ENCODE measurements at regions not wholly inside any gene's neighbourhood (a gene's known extent, or its start where the extent isn't known, plus 50 kb on each side); places are given as distances from the start of the nearest gene placed in this dataset.

DNA sequence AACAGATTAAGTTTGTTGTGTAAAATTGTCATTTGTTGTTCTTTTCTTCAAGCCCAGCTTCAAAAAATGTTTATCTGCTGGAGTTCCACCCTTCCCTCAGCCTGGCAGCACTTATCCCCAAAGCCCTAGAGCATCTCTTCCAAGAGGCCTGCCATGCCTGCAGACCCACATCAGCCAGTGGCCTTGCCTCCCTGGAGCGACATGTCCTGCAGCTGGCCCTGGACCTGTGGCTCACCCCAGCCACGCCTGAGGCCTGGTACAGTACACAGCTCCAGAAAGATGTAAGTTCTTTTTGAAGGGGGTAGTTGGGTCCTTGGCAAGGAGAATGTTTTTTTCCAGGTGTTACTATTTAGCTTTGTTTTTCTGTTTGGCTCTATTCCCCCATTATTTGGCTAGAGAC, 124.8 kb downstream of the CD164 start:
- Histone ChIP-seq H3K4ac (ENCODE audit: low read depth in 1 of 2, low read length in 2 of 2) (no peak overlapping the region), H3K27me3 (ENCODE audit: control insufficient read depth in 1 of 2, insufficient read depth in 1 of 2, low read length in 2 of 2) (no peaks in the 10 kb centered on the region), H3K9ac (ENCODE audit: low read length) (no peak overlapping the region), H2BK12ac (ENCODE audit: low read length in 2 of 2) (no peak overlapping the region), H3K79me1 (replicated peaks; ENCODE audit: low read length, poor library complexity, severe bottlenecking) (no peaks in the 10 kb centered on the region), H4K91ac (ENCODE audit: low read length) (no peak overlapping the region), H3K9me3 (ENCODE audit: control insufficient read depth, low read length) (no peaks in the 10 kb centered on the region), H2BK15ac (ENCODE audit: low read depth, poor library complexity, severe bottlenecking) (no peak overlapping the region), H3K4me3 (ENCODE audit: insufficient read depth in 1 of 2, low read depth in 1 of 2, low read length in 2 of 2) (no peak overlapping the region), H4K8ac (ENCODE audit: low read length) (no peak overlapping the region), H2AK5ac (ENCODE audit: low read length, severe bottlenecking) (peak overlapping the region; percentile 99), H3K36me3 (ENCODE audit: control insufficient read depth in 1 of 2, insufficient read depth in 2 of 2, low read depth in 1 of 2, low read length in 2 of 2) (no peaks in the 10 kb centered on the region), H3K4me1 (ENCODE audit: control insufficient read depth, insufficient read depth, low read depth, low read length) (peaks cover 13% of the 10 kb centered on the region), H2BK5ac (ENCODE audit: low read depth, low read length, poor library complexity, severe bottlenecking) (no peak overlapping the region), H2AFZ (ENCODE audit: low read depth, low read length) (no peak overlapping the region), H3K27ac (ENCODE audit: low read length, poor library complexity, severe bottlenecking) (no peak overlapping the region), H3K4me2 (ENCODE audit: low read length, poor library complexity, severe bottlenecking) (no peak overlapping the region), H3K23ac (ENCODE audit: low read length in 2 of 2) (peak overlapping the region in 1 of 2 experiments; percentile 34), H3K18ac (ENCODE audit: low read depth in 1 of 2, low read length in 2 of 2) (peak overlapping the region in 1 of 2 experiments; percentile 28), H2BK120ac (ENCODE audit: low read depth, low read length) (no peak overlapping the region), H3K14ac (ENCODE audit: low read length in 2 of 2) (no peak overlapping the region)
- no peak for DNase-seq
- 96% methylated on average over 2 of the region's 2 CpGs for WGBS

DNA sequence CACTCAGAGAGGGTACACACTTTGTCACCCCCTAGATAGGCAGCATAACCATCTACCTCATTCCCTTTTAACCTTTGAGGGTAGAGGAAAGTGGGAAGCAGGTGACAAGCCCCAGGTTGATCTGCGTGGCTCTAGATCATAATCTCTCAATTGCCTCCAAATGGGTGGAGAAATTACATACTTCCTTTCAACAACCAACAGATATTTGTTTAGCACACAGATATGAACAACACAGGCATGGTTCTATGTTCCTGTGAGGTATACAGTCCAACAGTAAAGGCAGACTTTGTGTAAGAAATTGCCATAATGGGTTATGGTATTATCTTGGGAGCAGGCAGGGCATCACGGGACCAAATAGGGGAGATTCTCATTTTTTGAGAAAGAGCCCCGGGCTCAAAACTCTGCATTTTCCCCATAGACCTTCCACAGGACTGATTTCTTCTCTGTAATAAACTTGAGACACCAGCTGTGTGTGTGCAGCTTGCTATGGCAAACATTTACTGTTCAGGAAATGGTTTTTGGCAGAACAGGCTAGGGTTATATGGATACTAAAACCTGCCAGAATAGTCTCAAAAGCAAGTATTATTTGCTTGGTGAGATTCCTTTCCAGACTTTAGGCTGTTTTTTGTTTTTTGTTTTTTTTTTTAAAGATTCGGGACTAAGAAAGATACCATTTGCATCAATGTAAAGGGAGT, 126.2 kb downstream of the CD164 start:
- no peak overlapping the region for H3K9ac ChIP-seq (ENCODE audit: low read length)
- H3K18ac ChIP-seq (ENCODE audit: low read depth in 1 of 2, low read length in 2 of 2): no peak overlapping the region
- H3K14ac ChIP-seq (ENCODE audit: low read length in 2 of 2): no peak overlapping the region
- H2AFZ ChIP-seq (ENCODE audit: low read depth, low read length): no peak overlapping the region
- no peak overlapping the region for H3K23ac ChIP-seq (ENCODE audit: low read length in 2 of 2)
- no peak overlapping the region for H4K8ac ChIP-seq (ENCODE audit: low read length)
- no peak overlapping the region for H3K27ac ChIP-seq (ENCODE audit: low read length, poor library complexity, severe bottlenecking)
- no peaks in the 10 kb centered on the region for H3K79me1 ChIP-seq (replicated peaks; ENCODE audit: low read length, poor library complexity, severe bottlenecking)
- no peak overlapping the region for H3K4ac ChIP-seq (ENCODE audit: low read depth in 1 of 2, low read length in 2 of 2)
- peaks cover 9% of the 10 kb centered on the region for H3K4me1 ChIP-seq (ENCODE audit: control insufficient read depth, insufficient read depth, low read depth, low read length)
- H2BK5ac ChIP-seq (ENCODE audit: low read depth, low read length, poor library complexity, severe bottlenecking): no peak overlapping the region
- no peak overlapping the region for H3K4me3 ChIP-seq (ENCODE audit: insufficient read depth in 1 of 2, low read depth in 1 of 2, low read length in 2 of 2)
- H4K91ac ChIP-seq (ENCODE audit: low read length): no peak overlapping the region
- no peak for DNase-seq
- H3K9me3 ChIP-seq (ENCODE audit: control insufficient read depth, low read length): no peaks in the 10 kb centered on the region
- WGBS: 81% methylated on average over 3 of the region's 4 CpGs
- no peak overlapping the region for H2BK120ac ChIP-seq (ENCODE audit: low read depth, low read length)
- no peaks in the 10 kb centered on the region for H3K27me3 ChIP-seq (ENCODE audit: control insufficient read depth in 1 of 2, insufficient read depth in 1 of 2, low read length in 2 of 2)
- H3K4me2 ChIP-seq (ENCODE audit: low read length, poor library complexity, severe bottlenecking): no peak overlapping the region
- no peak overlapping the region for H2BK12ac ChIP-seq (ENCODE audit: low read length in 2 of 2)
- H3K36me3 ChIP-seq (ENCODE audit: control insufficient read depth in 1 of 2, insufficient read depth in 2 of 2, low read depth in 1 of 2, low read length in 2 of 2): no peaks in the 10 kb centered on the region
- H2AK5ac ChIP-seq (ENCODE audit: low read length, severe bottlenecking): peak overlapping the region; percentile 8
- no peak overlapping the region for H2BK15ac ChIP-seq (ENCODE audit: low read depth, poor library complexity, severe bottlenecking)

DNA sequence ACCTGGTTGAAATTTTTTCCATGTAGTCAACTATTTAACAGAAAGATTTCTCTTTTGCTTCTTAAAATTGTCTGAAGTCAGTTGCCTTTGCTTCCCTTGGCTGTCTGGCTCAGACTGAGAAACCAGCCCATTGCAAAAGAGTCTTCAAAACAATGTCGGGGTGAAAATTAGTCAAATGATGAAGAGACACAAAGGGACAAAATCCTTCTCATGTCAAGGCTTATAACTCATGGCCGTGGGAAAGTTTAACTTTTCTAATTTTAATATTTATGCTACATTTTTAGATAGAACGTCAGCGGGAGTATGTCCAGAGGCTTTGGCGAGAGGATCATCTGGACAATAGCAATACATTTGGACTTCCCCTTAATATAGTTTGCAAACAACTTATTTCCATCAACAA, 127.2 kb downstream of the CD164 start:
- H3K27me3 ChIP-seq (ENCODE audit: control insufficient read depth in 1 of 2, insufficient read depth in 1 of 2, low read length in 2 of 2): no peaks in the 10 kb centered on the region
- 89% methylated on average over 1 of the region's 5 CpGs for WGBS

DNA sequence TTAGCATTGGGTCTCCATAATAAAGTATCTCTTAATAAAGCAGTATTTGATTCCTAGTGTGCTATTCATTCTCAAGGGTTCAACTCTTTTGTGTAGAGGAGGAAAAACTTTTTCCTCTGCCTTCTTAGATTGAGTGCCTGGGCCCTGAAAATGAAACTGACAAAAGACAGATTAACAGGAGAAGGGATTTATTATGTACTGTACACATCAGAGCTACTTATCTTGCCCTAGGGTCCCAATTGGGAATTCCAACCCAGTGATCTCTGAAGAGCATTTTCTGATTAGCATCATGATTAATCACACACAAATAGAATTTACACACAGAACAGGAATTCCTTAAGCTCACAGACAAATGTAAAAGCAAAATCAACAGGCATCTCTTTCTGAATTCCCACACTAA, 128.9 kb downstream of the CD164 start:
- no peaks in the 10 kb centered on the region for H3K36me3 ChIP-seq (ENCODE audit: control insufficient read depth in 1 of 2, insufficient read depth in 2 of 2, low read depth in 1 of 2, low read length in 2 of 2)
- no peak overlapping the region for H2BK5ac ChIP-seq (ENCODE audit: low read depth, low read length, poor library complexity, severe bottlenecking)
- no peak overlapping the region for H2BK15ac ChIP-seq (ENCODE audit: low read depth, poor library complexity, severe bottlenecking)
- H3K4ac ChIP-seq (ENCODE audit: low read depth in 1 of 2, low read length in 2 of 2): no peak overlapping the region
- no peak overlapping the region for H3K18ac ChIP-seq (ENCODE audit: low read depth in 1 of 2, low read length in 2 of 2)
- no peak overlapping the region for H3K4me2 ChIP-seq (ENCODE audit: low read length, poor library complexity, severe bottlenecking)
- no peak overlapping the region for H4K91ac ChIP-seq (ENCODE audit: low read length)
- H2AK5ac ChIP-seq (ENCODE audit: low read length, severe bottlenecking): no peak overlapping the region
- no peaks in the 10 kb centered on the region for H3K9me3 ChIP-seq (ENCODE audit: control insufficient read depth, low read length)
- H3K9ac ChIP-seq (ENCODE audit: low read length): no peak overlapping the region
- DNase-seq: peak; percentile 15
- no peak overlapping the region for H3K14ac ChIP-seq (ENCODE audit: low read length in 2 of 2)
- peaks cover 2% of the 10 kb centered on the region for H3K4me1 ChIP-seq (ENCODE audit: control insufficient read depth, insufficient read depth, low read depth, low read length)
- no peak overlapping the region for H4K8ac ChIP-seq (ENCODE audit: low read length)
- H3K4me3 ChIP-seq (ENCODE audit: insufficient read depth in 1 of 2, low read depth in 1 of 2, low read length in 2 of 2): no peak overlapping the region
- no peak overlapping the region for H2BK12ac ChIP-seq (ENCODE audit: low read length in 2 of 2)
- no peak overlapping the region for H2AFZ ChIP-seq (ENCODE audit: low read depth, low read length)
- H3K27ac ChIP-seq (ENCODE audit: low read length, poor library complexity, severe bottlenecking): no peak overlapping the region
- H2BK120ac ChIP-seq (ENCODE audit: low read depth, low read length): no peak overlapping the region
- no peaks in the 10 kb centered on the region for H3K27me3 ChIP-seq (ENCODE audit: control insufficient read depth in 1 of 2, insufficient read depth in 1 of 2, low read length in 2 of 2)
- H3K23ac ChIP-seq (ENCODE audit: low read length in 2 of 2): no peak overlapping the region
- H3K79me1 ChIP-seq (replicated peaks; ENCODE audit: low read length, poor library complexity, severe bottlenecking): no peaks in the 10 kb centered on the region

More for the DNA sequence above, 127.2 kb downstream of the CD164 start:
- Histone ChIP-seq H2BK12ac (ENCODE audit: low read length in 2 of 2) (no peak overlapping the region), H4K8ac (ENCODE audit: low read length) (no peak overlapping the region), H3K9me3 (ENCODE audit: control insufficient read depth, low read length) (no peaks in the 10 kb centered on the region), H2AFZ (ENCODE audit: low read depth, low read length) (no peak overlapping the region), H3K23ac (ENCODE audit: low read length in 2 of 2) (no peak overlapping the region), H3K9ac (ENCODE audit: low read length) (no peak overlapping the region), H3K14ac (ENCODE audit: low read length in 2 of 2) (no peak overlapping the region), H3K36me3 (ENCODE audit: control insufficient read depth in 1 of 2, insufficient read depth in 2 of 2, low read depth in 1 of 2, low read length in 2 of 2) (no peaks in the 10 kb centered on the region), H3K4me3 (ENCODE audit: insufficient read depth in 1 of 2, low read depth in 1 of 2, low read length in 2 of 2) (no peak overlapping the region), H2AK5ac (ENCODE audit: low read length, severe bottlenecking) (no peak overlapping the region), H2BK5ac (ENCODE audit: low read depth, low read length, poor library complexity, severe bottlenecking) (no peak overlapping the region), H3K27ac (ENCODE audit: low read length, poor library complexity, severe bottlenecking) (no peak overlapping the region), H3K18ac (ENCODE audit: low read depth in 1 of 2, low read length in 2 of 2) (no peak overlapping the region), H3K4ac (ENCODE audit: low read depth in 1 of 2, low read length in 2 of 2) (no peak overlapping the region), H3K4me2 (ENCODE audit: low read length, poor library complexity, severe bottlenecking) (no peak overlapping the region), H2BK15ac (ENCODE audit: low read depth, poor library complexity, severe bottlenecking) (no peak overlapping the region), H3K79me1 (replicated peaks; ENCODE audit: low read length, poor library complexity, severe bottlenecking) (no peaks in the 10 kb centered on the region), H2BK120ac (ENCODE audit: low read depth, low read length) (no peak overlapping the region), H3K4me1 (ENCODE audit: control insufficient read depth, insufficient read depth, low read depth, low read length) (peaks cover 8% of the 10 kb centered on the region), H4K91ac (ENCODE audit: low read length) (no peak overlapping the region)
- no peak for DNase-seq
